HepG2 (cell line): ENCODE measurements at regions not wholly inside any gene's neighbourhood (a gene's known extent, or its start where the extent isn't known, plus 50 kb on each side); places are given as distances from the start of the nearest gene placed in this dataset.

Experiments used
- ATAC-seq: fragments of 200-7000 bp; cut with Tn5 transposase; 3 replicates; pipeline ENCODE4 v1.9.1; 2020; ENCODE audit warnings: mild to moderate bottlenecking, moderate library complexity
- BruUV-seq: library from RNA; stranded (reverse); fragments of 400-500 nt; replicated peaks from 2 replicates; lab custom pipeline; 2021; lab: Mats Ljungman, UMichigan
- CTCF ChIA-PET: fragments of 300-600 bp; formaldehyde crosslinking; extraction: SDS; loops from one replicate; lab custom pipeline; 2021; ENCODE audit warnings: low total read pairs, inconsistent platforms, low intra/inter-chr PET ratio; lab: Yijun Ruan, JAX
- POLR2A ChIA-PET: fragments of 350-600 bp; sonication (Branson Sonifier 250); formaldehyde crosslinking; loops from one replicate; lab custom pipeline; 2020; ENCODE audit warnings: antibody characterized with exemption, inconsistent platforms; lab: Yijun Ruan, JAX
- DNase-seq: peaks from one replicate; pipeline ENCODE4 v3.0.0-alpha.2; 2015; ENCODE audit warnings: low spot score
- FAIRE-seq: peaks from 3 replicates; lab custom pipeline; 2011; peaks lifted over from hg19 to GRCh38; lab: Jason Lieb, UNC
- H2AFZ ChIP-seq: one replicate; pipeline ENCODE4 v1.6.1; 2011; ENCODE audit warnings: low read length, inconsistent platforms
- H3K27ac ChIP-seq: fragments of 300-600 bp; 3 replicates; pipeline ENCODE4 v1.8.0; 2011; ENCODE audit warnings: mixed run types, mild to moderate bottlenecking, mixed read lengths, low read length, inconsistent platforms; ENCODE audit not compliant: insufficient read depth; ENCODE audit errors: extremely low read length
- H3K27me3 ChIP-seq, 2 experiments: fragments of 200-600 bp in 1 of 2; 2 replicates in 1 of 2; 3 replicates in 1 of 2; pipeline versions ENCODE4 v1.6.0 to v1.8.0; 2011; ENCODE audit warnings: low read length in 2 of 2, mild to moderate bottlenecking in 2 of 2, moderate library complexity in 2 of 2, inconsistent platforms in 1 of 2; ENCODE audit not compliant: insufficient read depth in 2 of 2, control insufficient read depth in 1 of 2
- H3K36me3 ChIP-seq, 2 experiments: fragments of 200-600 bp in 1 of 2; replicated peaks in 1 of 2; 2 replicates in 1 of 2; 3 replicates in 1 of 2; pipeline versions ENCODE4 v1.5.1 to v1.8.0; 2011; ENCODE audit warnings: low read length in 2 of 2, inconsistent platforms in 1 of 2; ENCODE audit not compliant: insufficient read depth in 2 of 2, control insufficient read depth in 1 of 2
- H3K4me1 ChIP-seq: 2 replicates; pipeline ENCODE4 v1.5.1; 2012; ENCODE audit warnings: low read length, inconsistent platforms; ENCODE audit not compliant: insufficient read depth
- H3K4me2 ChIP-seq: 2 replicates; pipeline ENCODE4 v1.6.0; 2011; ENCODE audit warnings: low read depth, low read length, inconsistent platforms
- H3K4me3 ChIP-seq, 3 experiments: fragments of 200-600 bp in 1 of 3; sonication (generic), shearing (Covaris generic) in 1 of 3; replicated peaks in 1 of 3; 2 replicates each; pipeline ENCODE4 v1.5.1; 2011 to 2016; ENCODE audit warnings: low read length in 3 of 3, inconsistent platforms in 2 of 3, low read depth in 2 of 3, mild to moderate bottlenecking in 2 of 3, control low read depth in 1 of 3, mixed read lengths in 1 of 3; ENCODE audit not compliant: insufficient read depth in 1 of 3
- H3K79me2 ChIP-seq: one replicate; pipeline ENCODE4 v1.6.1; 2011; ENCODE audit warnings: low read length, inconsistent platforms; ENCODE audit not compliant: insufficient read depth
- H3K9ac ChIP-seq: 2 replicates; pipeline ENCODE4 v1.6.0; 2011; ENCODE audit warnings: mild to moderate bottlenecking, low read depth, low read length, inconsistent platforms; ENCODE audit not compliant: insufficient read depth
- H3K9me3 ChIP-seq: 2 replicates; pipeline ENCODE4 v1.5.1; 2012; ENCODE audit warnings: mild to moderate bottlenecking, low read length
- H4K20me1 ChIP-seq: 2 replicates; pipeline ENCODE4 v1.6.0; 2011; ENCODE audit warnings: inconsistent platforms, mild to moderate bottlenecking, low read length, moderate library complexity; ENCODE audit not compliant: insufficient read depth
- ARID4A ChIP-seq: sonication (generic); formaldehyde crosslinking; IDR thresholded peaks from 2 replicates; pipeline ENCODE4 v1.5.0; 2020; ENCODE audit warnings: mild to moderate bottlenecking, missing genetic modification reagents, borderline replicate concordance
- FOXK1 ChIP-seq: sonication (generic); formaldehyde crosslinking; IDR thresholded peaks from 2 replicates; pipeline ENCODE4 v1.4.0; 2020; ENCODE audit warnings: low read depth, missing genetic modification reagents, borderline replicate concordance
- HHEX ChIP-seq: IDR thresholded peaks from 2 replicates; pipeline ENCODE4 v1.6.1; 2016; ENCODE audit warnings: control low read depth
- HOXA5 ChIP-seq: sonication (generic); formaldehyde crosslinking; IDR thresholded peaks from 2 replicates; pipeline ENCODE4 v1.4.0; 2020; ENCODE audit warnings: missing genetic modification reagents
- ISL2 ChIP-seq: sonication (generic); formaldehyde crosslinking; IDR thresholded peaks from 2 replicates; pipeline ENCODE4 v1.5.0; 2020; ENCODE audit warnings: missing genetic modification reagents
- NAIF1 ChIP-seq: sonication (generic); formaldehyde crosslinking; IDR thresholded peaks from 2 replicates; pipeline ENCODE4 v1.5.0; 2020; ENCODE audit warnings: mild to moderate bottlenecking, missing genetic modification reagents, borderline replicate concordance
- POGZ ChIP-seq: sonication (generic); formaldehyde crosslinking; IDR thresholded peaks from 2 replicates; pipeline ENCODE4 v1.4.0; 2020; ENCODE audit warnings: mild to moderate bottlenecking, missing genetic modification reagents
- STAG1 ChIP-seq: sonication (generic); formaldehyde crosslinking; IDR thresholded peaks from 2 replicates; pipeline ENCODE4 v1.4.0; 2020; ENCODE audit warnings: missing genetic modification reagents
- ZMYM4 ChIP-seq: sonication (generic); formaldehyde crosslinking; IDR thresholded peaks from 2 replicates; pipeline ENCODE4 v1.8.1; 2023; ENCODE audit warnings: mild to moderate bottlenecking, missing genetic modification reagents
- ZNF232 ChIP-seq: sonication (generic); formaldehyde crosslinking; IDR thresholded peaks from 2 replicates; pipeline ENCODE4 v1.4.0; 2020; ENCODE audit warnings: missing genetic modification reagents, borderline replicate concordance
- ZNF333 ChIP-seq: sonication (generic); formaldehyde crosslinking; IDR thresholded peaks from 2 replicates; pipeline ENCODE4 v1.4.0; 2020; ENCODE audit warnings: mild to moderate bottlenecking, missing genetic modification reagents, borderline replicate concordance
- ZNF441 ChIP-seq: sonication (generic); formaldehyde crosslinking; IDR thresholded peaks from 2 replicates; pipeline ENCODE4 v1.7.0; 2021; ENCODE audit warnings: missing genetic modification reagents, borderline replicate concordance
- ZNF460 ChIP-seq: sonication (generic); formaldehyde crosslinking; IDR thresholded peaks from 2 replicates; pipeline ENCODE4 v1.5.1; 2020; ENCODE audit warnings: missing genetic modification reagents, mild to moderate bottlenecking, borderline replicate concordance
- ZSCAN29 ChIP-seq: sonication (generic); formaldehyde crosslinking; conservative IDR thresholded peaks from 2 replicates; pipeline ENCODE4 v1.4.0; 2020; ENCODE audit warnings: mild to moderate bottlenecking, missing genetic modification reagents
- WGBS: methylation state at CpG from one replicate; pipeline ENCODE4 v1.1.6; 2017; ENCODE audit warnings: low lambda C conversion rate; 5-methylcytosine and 5-hydroxymethylcytosine counted together
- in situ Hi-C: cut with HindIII; loops from 2 replicates; pipeline ENCODE4 v1.10.0; 2017; ENCODE audit warnings: low pct_unique_long_range_greater_than_20kb; ENCODE audit not compliant: extremely low pct_ligation_motif_present
- intact Hi-C: fragments of 100-400 bp; cut with micrococcal nuclease; formaldehyde crosslinking; loops from one replicate; pipeline ENCODE4 v1.10.0; 2022; ENCODE audit not compliant: unreplicated experiment
- TF ChIP-seq, protein P1 (sequence below): sonication (generic); formaldehyde crosslinking; IDR thresholded peaks from 2 replicates; pipeline ENCODE4 v1.4.0; 2020; ENCODE audit warnings: mild to moderate bottlenecking, low read depth, missing genetic modification reagents

DNA sequence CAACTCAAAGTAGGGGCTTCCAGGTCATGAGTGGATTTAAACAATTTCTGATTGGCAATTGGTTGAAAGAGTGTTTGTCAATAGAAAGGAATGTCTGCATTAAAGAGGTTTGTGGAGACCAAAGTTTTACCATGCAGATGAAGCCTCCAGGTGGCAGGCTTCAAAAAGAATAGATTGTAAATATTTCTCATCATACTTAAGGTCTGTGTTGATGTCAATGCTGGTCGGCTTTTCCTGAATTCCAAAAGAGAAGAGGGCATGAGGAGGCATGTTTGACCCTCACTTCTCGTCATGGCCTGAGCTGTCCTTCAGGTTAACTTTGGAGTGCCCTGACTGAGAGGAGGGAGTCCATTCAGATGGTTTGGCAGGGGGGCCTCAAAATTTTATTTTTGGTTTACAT is 125.4 kb upstream of the RFC3 start:
- no peak overlapping the region for H3K27ac ChIP-seq
- CTCF ChIA-PET: no interaction called here
- H4K20me1 ChIP-seq: no peaks in the 10 kb centered on the region
- no TSS peak for BruUV-seq
- no peaks in the 10 kb centered on the region for H3K27me3 ChIP-seq
- no peaks in the 10 kb centered on the region for H3K79me2 ChIP-seq
- WGBS: 92% methylated on average over 2 of the region's 2 CpGs
- H2AFZ ChIP-seq: no peak overlapping the region
- H3K4me2 ChIP-seq: no peak overlapping the region
- POLR2A ChIA-PET: no interaction called here
- H3K4me1 ChIP-seq: peaks cover 9% of the 10 kb centered on the region
- FAIRE-seq: peak; percentile 12
- intact Hi-C loops (no loop called here), in situ Hi-C loops (no loop called here)
- no peak for DNase-seq
- TF ChIP-seq POGZ (CRISPR knock-in tag): no peak
- no peak for TF ChIP-seq ZNF441 (CRISPR knock-in tag)
- no peak for TF ChIP-seq ZNF232
- TF ChIP-seq FOXK1 (CRISPR knock-in tag): no peak
- TF ChIP-seq NAIF1 (CRISPR knock-in tag): no peak
- TF ChIP-seq ZSCAN29 (CRISPR knock-in tag): no peak
- no peak for TF ChIP-seq ZNF460 (CRISPR knock-in tag)
- TF ChIP-seq HHEX (CRISPR knock-in tag): no peak
- TF ChIP-seq, protein P1, sequence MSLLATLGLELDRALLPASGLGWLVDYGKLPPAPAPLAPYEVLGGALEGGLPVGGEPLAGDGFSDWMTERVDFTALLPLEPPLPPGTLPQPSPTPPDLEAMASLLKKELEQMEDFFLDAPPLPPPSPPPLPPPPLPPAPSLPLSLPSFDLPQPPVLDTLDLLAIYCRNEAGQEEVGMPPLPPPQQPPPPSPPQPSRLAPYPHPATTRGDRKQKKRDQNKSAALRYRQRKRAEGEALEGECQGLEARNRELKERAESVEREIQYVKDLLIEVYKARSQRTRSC (CRISPR knock-in tag): no peak
- no peak for TF ChIP-seq ISL2
- TF ChIP-seq STAG1: no peak
- no peak for TF ChIP-seq HOXA5 (CRISPR knock-in tag)
- TF ChIP-seq ARID4A: no peak
- no peak for TF ChIP-seq ZNF333 (CRISPR knock-in tag)
- no peak for TF ChIP-seq ZMYM4 (CRISPR knock-in tag)
- ATAC-seq: no peak
- H3K36me3 ChIP-seq: no peaks in the 10 kb centered on the region
- H3K9ac ChIP-seq: no peak overlapping the region
- 0 out of 2 replicates have a peak, but pooled peaks cover 4% of the 10 kb centered on the region for H3K9me3 ChIP-seq
- no peak overlapping the region for H3K4me3 ChIP-seq
